IPS DF 4.7 (cell line): ENCODE measurements at regions not wholly inside any gene's neighbourhood (a gene's known extent, or its start where the extent isn't known, plus 50 kb on each side); places are given as distances from the start of the nearest gene placed in this dataset.

Experiments used
- DNase-seq: peaks from one replicate; pipeline ENCODE4 v3.0.0-alpha.2; 2013; ENCODE audit warnings: low spot score; ENCODE audit errors: extremely low read depth

DNA sequence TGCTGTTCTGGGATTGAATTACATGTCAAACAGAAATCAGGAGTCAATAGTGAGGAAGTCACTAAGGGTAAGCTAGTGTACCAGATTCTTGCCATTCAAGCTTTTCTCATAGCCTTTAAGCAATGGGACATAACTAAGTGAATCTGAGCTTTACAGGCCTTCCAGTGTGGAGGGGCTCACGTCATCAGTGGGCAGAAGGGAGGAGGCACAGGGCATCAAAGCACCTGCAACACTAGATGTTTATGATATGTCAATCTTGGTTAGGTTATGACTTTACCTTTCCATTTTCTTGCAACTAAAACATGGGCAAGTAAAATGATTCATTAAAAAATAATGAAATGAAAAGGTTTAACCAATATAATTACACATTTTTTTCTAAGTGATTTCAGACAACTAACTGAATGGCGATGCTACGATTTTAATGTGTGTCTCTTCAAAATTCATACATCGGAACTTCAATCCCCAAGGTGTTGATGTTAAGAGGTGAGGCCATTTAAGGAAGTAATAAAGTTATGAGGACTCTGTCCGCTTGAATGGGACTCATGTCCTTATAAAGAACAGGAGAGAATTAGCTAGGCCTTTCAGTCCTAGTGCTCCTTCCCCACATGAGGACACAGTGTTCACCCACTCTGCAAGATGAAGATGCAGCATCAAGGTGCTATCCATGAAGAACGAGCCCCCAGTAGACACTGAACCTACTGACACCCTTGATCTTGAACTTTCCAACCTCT is 1169.2 kb upstream of the NXPH2 start:
- DNase-seq = no peak

DNA sequence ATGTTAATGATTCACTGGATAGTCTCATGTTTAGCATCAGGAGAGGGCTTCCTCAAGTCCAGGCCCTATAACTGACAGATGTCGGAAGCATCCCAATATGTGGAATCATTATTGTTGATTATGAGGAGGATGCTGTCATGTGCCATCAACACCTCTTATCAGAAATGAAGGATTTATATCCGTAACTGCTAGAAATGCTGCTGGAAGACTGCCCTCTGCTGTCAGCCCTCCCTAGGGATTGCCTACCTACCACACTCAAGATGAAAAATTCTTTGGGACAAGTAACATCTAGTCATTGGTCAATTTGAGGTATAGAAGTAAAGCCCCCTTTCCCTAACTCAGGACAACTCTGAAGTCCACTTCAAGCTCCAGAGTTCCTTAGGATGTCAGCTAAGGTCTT is 1166.5 kb upstream of the NXPH2 start:
- DNase-seq = no peak

DNA sequence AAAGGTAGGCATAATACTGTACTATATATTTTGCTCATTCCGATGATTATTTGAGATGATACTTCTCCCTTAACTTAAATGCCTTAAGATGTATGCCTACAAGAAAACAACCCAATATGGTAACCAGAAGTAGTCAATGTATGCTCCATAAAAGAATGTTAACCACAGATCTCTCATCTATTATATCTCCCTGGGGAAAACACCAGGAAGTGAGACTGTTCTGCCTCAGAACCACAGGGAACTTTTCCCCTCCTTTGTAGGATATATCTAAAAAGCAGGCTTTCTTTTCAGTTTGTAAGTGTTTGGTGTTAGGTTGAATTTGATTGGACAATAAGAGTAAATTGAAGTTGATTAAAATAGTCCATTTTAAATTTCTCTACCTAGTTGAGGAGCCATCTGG is 1160.5 kb upstream of the NXPH2 start:
- no peak for DNase-seq

DNA sequence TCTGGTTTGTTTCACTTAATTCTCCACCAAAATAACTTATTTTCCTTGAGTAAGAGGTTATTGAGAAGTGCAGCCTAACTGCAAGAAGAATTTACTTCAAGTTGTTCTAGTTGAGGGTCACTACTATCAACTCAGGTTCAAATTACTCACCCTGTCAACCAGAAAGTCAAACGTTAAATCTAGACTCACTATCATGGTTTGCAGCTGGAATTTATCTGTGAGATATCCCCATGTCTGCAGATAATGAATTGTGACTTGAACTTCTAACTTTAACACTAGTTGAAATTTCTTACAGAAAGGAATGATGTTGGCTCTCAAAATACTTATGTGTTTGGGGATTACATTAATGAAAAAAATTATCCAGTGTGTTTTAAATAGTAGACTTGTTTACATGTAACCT is 1145.7 kb upstream of the NXPH2 start:
- DNase-seq = no peak

DNA sequence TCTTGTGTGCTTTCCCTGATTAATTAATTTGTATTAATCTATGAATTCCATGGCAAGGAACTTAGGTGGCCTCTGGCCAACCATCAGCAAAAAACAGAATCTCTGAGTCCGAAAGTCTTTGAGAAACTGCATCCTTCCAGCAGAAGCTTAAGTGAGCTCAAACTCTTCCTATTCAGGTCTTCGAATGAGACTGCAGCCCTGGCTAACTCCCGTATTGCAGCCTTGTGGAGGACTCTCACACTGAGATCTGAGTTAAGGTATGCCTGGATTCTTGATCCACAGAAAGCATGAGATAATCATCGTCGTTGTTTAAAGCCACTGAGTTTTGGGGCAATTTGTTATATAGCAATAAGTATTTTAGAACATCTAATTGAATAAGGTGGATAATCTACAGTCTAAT is 1143.9 kb upstream of the NXPH2 start:
- DNase-seq = no peak

DNA sequence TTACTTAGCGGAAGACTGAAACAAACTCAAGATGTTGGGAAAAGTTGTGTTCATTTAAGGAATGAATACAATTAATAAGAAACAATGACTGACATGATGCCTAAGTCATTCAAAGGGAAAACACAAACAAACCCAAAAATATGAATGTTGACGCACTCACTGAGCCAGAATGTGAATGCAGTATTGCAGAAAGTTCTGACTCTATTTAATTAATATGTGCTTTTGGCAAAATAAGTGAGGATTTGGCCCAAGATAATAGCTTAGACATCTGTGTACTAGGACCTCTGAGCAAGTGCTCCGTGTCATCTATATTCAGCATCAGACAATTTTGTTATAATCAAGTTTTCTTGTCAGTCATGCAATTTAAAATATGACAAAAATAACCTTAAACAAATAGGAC is 1138.8 kb upstream of the NXPH2 start:
- no peak for DNase-seq

DNA sequence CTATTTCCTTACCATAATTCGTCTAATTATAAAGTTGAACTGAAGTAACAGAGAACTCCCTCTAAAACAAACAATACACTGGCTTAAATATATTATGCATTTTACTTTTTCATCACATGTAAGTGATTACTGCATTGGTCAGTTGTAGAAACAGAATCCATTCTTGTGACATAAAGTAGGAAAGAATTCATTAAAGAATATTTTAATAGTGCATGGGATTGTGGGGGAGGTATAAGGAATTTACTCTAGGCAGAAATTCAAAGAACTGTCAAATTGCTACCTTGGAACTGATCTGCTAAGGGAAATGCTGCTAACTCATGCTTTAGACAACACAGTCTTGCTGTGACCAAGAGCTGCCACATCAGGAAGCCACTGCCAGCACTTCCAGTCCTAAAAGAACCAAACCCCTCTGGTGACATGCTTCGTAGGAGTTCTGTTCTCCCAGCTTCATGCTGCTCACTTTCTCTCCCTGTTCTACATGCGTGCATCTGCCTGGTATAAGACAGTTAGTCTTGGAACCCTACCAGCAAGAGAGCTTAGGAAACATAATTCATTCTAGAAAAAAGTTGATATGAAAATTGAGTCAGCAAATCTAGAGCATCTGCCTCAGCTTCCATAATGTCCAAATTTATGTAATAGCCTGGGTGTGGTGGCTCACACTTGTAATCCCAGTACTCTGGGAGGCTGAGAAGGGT is 1137.6 kb upstream of the NXPH2 start:
- no peak for DNase-seq

DNA sequence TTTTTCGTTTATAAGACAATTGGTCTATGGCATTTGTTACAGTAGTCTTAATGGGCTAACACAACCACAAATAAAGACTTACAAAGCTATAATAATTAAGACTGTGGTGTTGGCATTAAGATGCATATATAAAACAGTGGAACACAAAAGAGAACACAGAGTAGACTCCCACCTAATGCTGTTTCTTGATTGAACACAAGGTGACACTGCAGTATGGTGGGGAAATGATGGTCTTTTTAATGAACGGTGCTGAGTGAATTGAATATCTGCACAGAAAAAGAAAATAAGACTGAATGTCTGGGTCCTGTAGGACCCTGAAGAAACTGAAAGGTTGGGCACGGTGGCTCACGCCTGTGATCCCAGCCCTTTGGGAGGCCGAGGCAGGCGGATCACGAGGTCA is 1136.6 kb upstream of the NXPH2 start:
- no peak for DNase-seq

DNA sequence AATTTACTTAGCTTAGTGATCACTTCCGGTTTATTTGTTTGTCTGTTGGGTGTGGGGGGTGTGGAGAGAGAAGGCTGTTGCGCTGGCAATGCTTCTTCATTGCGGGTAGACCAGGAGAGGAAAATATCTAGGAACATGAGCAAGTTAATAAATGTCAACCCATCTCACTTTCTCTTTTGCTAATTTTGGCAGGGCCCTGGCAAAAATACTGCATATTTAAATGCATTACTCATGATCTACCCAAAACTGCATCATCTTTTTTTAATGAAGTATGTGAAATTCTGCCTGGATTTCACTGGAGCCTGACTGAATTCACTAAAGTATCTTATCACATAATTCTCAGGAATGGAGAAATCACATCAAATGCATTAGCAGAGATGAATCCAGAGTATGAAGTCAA is 1131.0 kb upstream of the NXPH2 start:
- no peak for DNase-seq

DNA sequence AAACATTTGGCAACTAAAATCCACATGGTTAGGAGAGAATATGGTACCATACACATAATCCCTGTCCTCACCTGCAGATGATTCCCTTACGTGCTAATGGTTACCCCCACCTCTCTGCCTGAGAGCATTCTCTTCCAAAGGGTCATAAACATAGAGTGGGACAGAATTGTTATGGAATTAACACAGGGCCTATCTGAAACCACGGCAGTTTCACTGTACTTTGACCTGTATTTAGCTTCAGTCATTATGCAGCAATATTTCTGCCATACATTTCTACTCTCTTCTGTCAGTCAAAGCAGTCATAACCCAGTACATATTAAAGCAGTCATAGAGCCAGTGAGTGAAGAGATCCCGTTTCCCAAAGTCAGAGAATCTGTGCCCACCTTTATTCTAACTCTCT is 1128.9 kb upstream of the NXPH2 start:
- DNase-seq = no peak

DNA sequence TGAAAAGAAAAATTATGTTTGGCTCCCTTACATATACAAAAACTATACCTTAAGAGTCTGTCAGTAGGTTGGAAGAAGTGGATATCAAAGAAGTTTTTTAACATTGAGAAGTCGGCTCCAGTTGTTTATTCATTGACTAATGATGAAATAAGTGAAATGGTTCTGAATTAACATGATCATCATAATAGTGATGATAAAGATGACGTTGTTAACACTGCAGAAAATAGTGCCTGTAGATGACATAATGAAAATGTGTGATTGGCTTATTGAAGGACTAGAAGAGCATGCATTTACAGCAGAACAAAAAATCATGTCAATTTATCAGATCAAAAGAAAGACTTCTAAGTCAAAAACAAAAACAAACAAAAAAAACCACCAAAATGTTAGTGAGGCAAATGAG is 1125.4 kb upstream of the NXPH2 start:
- no peak for DNase-seq

DNA sequence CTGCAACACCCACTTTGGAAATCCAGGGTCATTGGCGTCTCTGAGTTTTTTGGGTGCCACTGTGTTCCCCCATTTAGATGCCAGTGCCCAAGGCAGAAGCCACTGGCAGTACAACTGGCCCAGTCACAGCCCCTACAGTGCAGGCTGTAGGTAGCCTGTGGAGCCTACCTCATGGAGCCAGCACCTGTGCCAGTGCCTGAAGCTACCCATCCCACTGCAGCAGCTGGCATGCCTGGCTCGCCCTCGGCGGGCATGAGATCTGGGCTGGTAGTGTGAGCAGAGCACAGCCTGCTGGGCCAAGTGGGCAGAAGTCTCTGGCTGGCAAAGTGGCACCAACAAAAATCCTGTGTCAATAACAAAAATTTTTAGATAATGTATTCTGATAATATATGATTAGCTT is 1111.4 kb upstream of the NXPH2 start:
- no peak for DNase-seq

DNA sequence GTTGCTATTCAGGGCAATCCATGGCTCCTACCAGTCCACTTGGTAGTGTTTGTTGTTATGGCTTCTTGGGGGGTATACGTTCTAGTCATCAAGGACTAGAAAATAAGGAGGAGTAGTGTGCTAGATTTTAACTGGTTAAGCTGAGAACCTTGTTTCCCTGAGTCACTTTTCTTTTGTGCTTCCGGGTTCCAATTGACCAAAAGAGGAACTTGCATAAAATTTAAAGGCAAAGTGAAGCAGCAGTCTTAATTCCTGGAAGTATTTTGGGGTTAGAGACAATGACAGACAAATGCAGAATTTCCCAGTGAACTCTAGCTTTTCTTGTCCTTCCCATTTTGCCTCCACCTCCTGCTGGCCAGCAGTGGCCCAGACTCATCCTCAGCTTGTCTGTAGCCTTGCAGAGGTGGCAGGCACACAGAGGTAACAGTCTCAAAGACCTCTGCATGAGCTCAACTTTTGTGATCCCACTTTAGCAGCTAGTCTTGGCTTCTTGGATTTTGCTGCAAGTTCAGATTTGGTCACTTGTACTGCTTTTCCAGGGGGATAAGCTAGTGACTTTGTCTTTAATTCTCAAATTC is 1105.8 kb upstream of the NXPH2 start:
- DNase-seq = no peak

DNA sequence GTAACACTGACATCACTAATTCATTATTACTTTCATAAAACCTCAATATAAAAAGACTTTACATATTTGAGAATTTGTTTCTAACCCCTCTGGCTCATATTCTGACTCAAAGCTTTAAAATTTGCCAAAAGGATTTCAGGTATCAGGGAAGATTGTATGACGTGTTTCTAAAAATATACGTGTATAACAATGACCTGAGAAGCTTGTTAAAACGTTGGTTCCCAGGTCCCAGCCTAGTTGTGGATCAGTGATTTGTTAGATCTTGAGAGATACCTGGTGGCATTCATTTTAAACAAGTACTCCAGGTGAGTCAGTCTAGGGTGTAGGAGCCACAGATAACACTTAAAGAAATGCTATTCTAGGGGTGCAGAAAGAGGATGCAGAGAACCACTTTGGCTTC is 1096.8 kb upstream of the NXPH2 start:
- DNase-seq = no peak

DNA sequence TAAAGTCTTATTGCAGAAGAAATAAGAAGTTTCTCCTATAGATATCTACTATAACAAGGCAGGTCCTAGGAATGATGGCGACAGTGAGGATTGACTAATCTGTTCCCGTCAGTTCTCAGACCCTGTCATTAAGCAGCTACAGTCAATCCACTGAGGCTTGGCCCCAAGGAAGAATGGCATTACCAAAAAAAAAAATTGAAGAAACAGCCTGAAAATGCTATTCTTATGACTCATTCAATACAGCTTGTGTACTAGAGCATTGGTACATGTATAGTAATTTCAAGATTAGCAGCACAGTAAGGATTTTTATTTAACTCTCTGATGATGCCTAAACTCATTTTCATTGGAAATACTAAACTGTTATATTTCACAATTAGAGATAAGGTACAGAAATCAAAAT is 1096.1 kb upstream of the NXPH2 start:
- DNase-seq = no peak

DNA sequence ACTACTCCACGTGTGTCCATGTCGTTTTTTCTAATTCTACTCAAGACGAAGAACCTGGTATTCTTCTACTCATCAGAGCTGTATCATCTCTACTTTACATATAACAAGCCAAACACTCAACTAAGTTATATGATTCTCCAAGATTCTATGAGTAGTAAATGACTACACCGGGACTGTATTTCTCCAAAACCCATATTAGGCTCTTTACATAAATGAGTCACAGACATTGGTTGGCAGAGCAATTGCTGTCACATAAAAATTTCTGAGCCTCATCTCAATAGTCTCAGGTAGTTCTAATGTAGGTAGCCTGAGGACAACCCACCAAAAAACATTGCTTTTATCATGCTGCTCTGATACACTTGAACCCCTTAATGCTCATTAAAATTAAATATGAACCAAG is 1092.3 kb upstream of the NXPH2 start:
- DNase-seq = no peak

DNA sequence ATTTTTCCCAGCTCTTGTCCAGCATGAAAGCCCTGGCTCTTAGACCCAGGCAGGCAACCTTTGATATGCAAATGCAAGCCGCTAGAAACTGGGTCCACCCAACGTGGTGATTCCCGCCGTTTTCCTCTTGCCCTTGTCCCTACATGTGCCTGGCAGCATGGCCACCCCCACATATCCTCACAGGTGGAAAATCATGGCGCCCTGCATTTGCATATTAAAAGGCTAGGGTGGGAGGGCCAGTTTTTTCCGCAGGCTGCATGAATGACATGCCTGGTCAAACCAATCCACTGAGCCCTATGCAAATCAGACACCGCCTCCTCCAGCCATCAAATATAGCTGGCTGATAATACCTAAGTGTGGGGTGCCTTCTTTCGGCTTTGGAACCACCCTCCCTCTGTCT is 1091.8 kb upstream of the NXPH2 start:
- DNase-seq = no peak

DNA sequence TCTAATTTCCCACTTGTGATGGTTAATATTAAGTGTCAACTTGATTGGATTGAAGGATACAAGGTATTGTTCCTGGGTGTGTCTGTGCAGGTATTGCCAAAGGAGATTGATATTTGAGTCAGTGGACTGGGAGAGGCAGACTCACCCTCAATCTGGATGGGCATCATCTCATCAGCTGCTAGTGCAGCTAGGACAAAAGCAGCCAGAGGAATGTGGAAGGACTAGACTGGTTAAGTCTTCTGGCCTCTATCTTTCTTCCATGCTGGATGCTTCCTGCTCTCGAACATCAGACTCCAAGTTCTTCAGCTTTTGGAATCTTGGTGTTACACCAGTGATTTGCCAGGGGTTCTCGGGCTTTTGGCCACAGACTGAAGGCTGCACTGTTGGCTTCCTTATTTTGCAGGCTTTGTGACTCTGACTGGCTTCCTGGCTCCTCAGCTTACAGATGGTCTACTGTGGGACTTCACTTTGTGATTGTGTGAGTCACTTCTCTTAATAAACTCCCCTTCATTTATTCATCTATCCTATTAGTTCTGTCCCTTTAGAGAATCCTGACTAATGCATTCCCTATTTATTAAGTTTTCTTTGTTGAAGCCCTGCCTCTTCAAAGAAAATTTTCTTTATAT is 1087.5 kb upstream of the NXPH2 start:
- no peak for DNase-seq

DNA sequence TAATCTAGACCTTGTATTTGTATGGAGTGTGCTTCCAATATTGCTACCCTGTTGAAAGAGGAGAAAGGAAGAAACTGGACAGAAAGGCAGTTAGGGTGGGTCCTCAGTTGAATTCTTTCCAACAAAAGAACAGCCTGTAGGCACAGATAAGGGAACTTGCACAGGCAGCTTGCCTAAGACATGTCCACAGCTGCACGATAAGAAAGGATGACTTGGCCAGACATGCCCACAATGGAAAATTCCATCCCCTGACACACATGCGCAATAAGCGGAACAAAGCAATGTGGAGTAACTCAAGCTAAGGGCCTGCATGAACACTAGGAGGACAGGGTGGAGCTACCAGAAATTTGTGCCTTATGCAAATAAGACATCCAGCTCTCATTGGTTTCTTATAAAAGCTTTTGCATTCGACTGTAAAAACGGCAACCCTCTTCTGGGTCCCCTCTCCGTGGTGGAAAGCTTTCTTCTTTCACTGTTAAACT is 1084.7 kb upstream of the NXPH2 start:
- no peak for DNase-seq

DNA sequence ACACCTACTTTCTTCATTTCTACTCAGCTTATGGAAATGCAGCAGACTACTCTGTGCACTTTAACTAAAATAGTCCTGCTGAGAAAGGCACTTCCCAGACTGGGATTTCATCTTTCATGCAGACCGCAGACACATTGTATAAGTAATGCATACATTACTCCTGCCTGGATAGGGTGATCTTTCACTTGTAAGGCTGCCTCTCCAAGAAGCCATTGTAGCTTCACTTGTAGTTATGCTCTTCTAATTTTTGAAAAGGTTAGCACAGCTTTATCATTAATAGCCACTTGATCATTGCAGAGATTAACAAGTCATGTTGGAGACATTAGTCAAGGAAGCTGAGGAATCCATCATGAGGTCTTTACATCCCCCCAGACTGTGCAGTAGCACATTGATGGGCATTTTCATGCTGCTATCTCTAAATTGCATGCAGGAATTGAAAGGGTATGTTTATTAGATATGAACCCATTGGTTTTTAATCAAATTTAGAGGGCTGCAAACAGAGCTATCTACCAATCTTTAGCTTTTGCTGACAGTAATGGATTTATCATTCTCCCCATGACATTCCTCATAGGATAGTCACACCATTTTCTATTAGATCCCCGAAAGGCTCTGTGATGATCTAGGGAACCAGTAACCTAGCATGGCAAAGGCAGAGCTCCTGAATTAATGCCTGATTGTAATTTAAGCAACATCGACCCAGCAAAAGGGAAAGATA is 1074.7 kb upstream of the NXPH2 start:
- no peak for DNase-seq

DNA sequence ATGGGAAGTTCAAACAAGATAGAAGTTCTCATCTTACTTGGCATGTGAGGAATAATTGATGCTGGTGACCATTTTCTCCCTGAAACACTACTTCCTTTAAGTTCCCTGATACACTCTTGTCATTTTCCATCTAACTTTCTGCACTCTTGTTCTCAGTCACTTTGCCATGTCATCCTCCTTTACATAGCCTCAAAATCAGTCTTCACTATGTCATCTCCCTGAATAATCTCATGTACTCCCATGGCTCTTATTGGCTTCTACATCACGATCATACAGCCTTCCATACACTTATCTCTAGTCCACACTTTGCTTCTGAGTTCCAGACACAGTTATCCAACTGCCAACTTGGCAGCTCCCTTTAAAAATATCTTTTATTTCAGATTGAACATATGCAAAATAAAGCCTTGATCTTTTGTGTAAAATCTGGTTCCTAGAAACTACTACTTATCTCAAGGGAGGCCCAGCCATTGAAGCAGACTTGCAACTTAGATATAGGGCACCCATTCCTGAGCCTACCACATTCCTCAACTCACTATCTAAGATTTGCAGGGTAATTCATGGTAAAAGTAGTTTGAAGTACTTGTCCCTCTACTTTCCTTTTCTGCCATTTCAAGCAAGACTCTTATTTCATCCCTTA is 1070.2 kb upstream of the NXPH2 start:
- DNase-seq = no peak
